ENCODE measurements at regions not wholly inside any gene's neighbourhood (a gene's known extent, or its start where the extent isn't known, plus 50 kb on each side); places are given as distances from the start of the nearest gene placed in this dataset.
"Not testable (repeated sequence)": the region's sequence is repeated elsewhere in the genome, so short reads cannot be mapped to it uniquely, and the experiment has no call there.

- not testable (repeated sequence) for H3K9me3 Mint-ChIP-seq; DNase-seq; H3K27ac Mint-ChIP-seq; H3K4me1 Mint-ChIP-seq (ENCODE audit: low read depth); H3K36me3 Mint-ChIP-seq (ENCODE audit: low read depth); H3K4me3 Mint-ChIP-seq
- H3K27me3 Mint-ChIP-seq (ENCODE audit: insufficient read depth): peaks cover 28% of the 10 kb centered on the region
Observed at GRCh38 chr17:15836991-15837390, 104.9 kb downstream of the TBC1D26 start.

GRCh38 chr17:15847447-15848229, 97.3 kb upstream of the ADORA2B start:
- not testable (repeated sequence) for H3K4me3 Mint-ChIP-seq; H3K36me3 Mint-ChIP-seq (ENCODE audit: low read depth); H3K27ac Mint-ChIP-seq; H3K9me3 Mint-ChIP-seq
- Mint-ChIP-seq H3K4me1 (ENCODE audit: low read depth) (peaks cover 22% of the 10 kb centered on the region), H3K27me3 (ENCODE audit: insufficient read depth) (peaks cover 13% of the 10 kb centered on the region)
- peak; percentile 10 for DNase-seq

GRCh38 chr17:15849054-15849453, 95.9 kb upstream of the ADORA2B start:
- not testable (repeated sequence) for H3K9me3 Mint-ChIP-seq; H3K27me3 Mint-ChIP-seq (ENCODE audit: insufficient read depth); H3K4me3 Mint-ChIP-seq; H3K36me3 Mint-ChIP-seq (ENCODE audit: low read depth)
- peaks cover 22% of the 10 kb centered on the region for H3K4me1 Mint-ChIP-seq (ENCODE audit: low read depth)
- H3K27ac Mint-ChIP-seq: peak overlapping the region; percentile 44; the same call in 1 of the 2 replicates
- TF ChIP-seq CTCF (IDR thresholded peaks at IDR 0.05): peak; percentile 65
- peak; percentile 28 for DNase-seq

GRCh38 chr17:15850071-15850470, 94.9 kb upstream of the ADORA2B start:
- not testable (repeated sequence) for H3K4me3 Mint-ChIP-seq; H3K27ac Mint-ChIP-seq; H3K9me3 Mint-ChIP-seq; DNase-seq; H3K36me3 Mint-ChIP-seq (ENCODE audit: low read depth); H3K27me3 Mint-ChIP-seq (ENCODE audit: insufficient read depth)
- H3K4me1 Mint-ChIP-seq (ENCODE audit: low read depth): peaks cover 22% of the 10 kb centered on the region

- not testable (repeated sequence) for H3K27ac Mint-ChIP-seq; H3K27me3 Mint-ChIP-seq (ENCODE audit: insufficient read depth); H3K4me3 Mint-ChIP-seq; H3K9me3 Mint-ChIP-seq; DNase-seq; H3K36me3 Mint-ChIP-seq (ENCODE audit: low read depth)
- peaks cover 22% of the 10 kb centered on the region for H3K4me1 Mint-ChIP-seq (ENCODE audit: low read depth)
Observed at GRCh38 chr17:15850687-15851086, 94.2 kb upstream of the ADORA2B start.

GRCh38 chr17:15852863-15853262, 92.1 kb upstream of the ADORA2B start:
- not testable (repeated sequence) for H3K27ac Mint-ChIP-seq; H3K9me3 Mint-ChIP-seq; DNase-seq; H3K36me3 Mint-ChIP-seq (ENCODE audit: low read depth); H3K4me3 Mint-ChIP-seq
- peaks cover 12% of the 10 kb centered on the region for H3K27me3 Mint-ChIP-seq (ENCODE audit: insufficient read depth)
- peaks cover 14% of the 10 kb centered on the region for H3K4me1 Mint-ChIP-seq (ENCODE audit: low read depth)

GRCh38 chr17:15856191-15856590, 88.7 kb upstream of the ADORA2B start:
- H3K9me3 Mint-ChIP-seq; H3K4me3 Mint-ChIP-seq; DNase-seq; H3K4me1 Mint-ChIP-seq (ENCODE audit: low read depth); H3K27ac Mint-ChIP-seq; H3K36me3 Mint-ChIP-seq (ENCODE audit: low read depth): not testable (repeated sequence)
- H3K27me3 Mint-ChIP-seq (ENCODE audit: insufficient read depth): peaks cover 14% of the 10 kb centered on the region

GRCh38 chr17:15856745-15857144, 88.2 kb upstream of the ADORA2B start:
- not testable (repeated sequence) for H3K27ac Mint-ChIP-seq; H3K9me3 Mint-ChIP-seq; H3K36me3 Mint-ChIP-seq (ENCODE audit: low read depth); DNase-seq; H3K4me1 Mint-ChIP-seq (ENCODE audit: low read depth); H3K4me3 Mint-ChIP-seq
- H3K27me3 Mint-ChIP-seq (ENCODE audit: insufficient read depth): peaks cover 15% of the 10 kb centered on the region

GRCh38 chr17:15858082-15858481, 86.8 kb upstream of the ADORA2B start:
- Mint-ChIP-seq H3K9me3 (peaks cover 11% of the 10 kb centered on the region), H3K27me3 (ENCODE audit: insufficient read depth) (peaks cover 15% of the 10 kb centered on the region)
- H3K36me3 Mint-ChIP-seq (ENCODE audit: low read depth); H3K27ac Mint-ChIP-seq; DNase-seq; H3K4me3 Mint-ChIP-seq; H3K4me1 Mint-ChIP-seq (ENCODE audit: low read depth): not testable (repeated sequence)

- H3K4me1 Mint-ChIP-seq (ENCODE audit: low read depth); H3K4me3 Mint-ChIP-seq: not testable (repeated sequence)
- H3K27me3 Mint-ChIP-seq (ENCODE audit: insufficient read depth): peaks cover 15% of the 10 kb centered on the region
Observed at GRCh38 chr17:15860774-15861173, 84.2 kb upstream of the ADORA2B start.

GRCh38 chr17:15864061-15864460, 80.9 kb upstream of the ADORA2B start:
- not testable (repeated sequence) for H3K27me3 Mint-ChIP-seq (ENCODE audit: insufficient read depth); H3K4me1 Mint-ChIP-seq (ENCODE audit: low read depth); H3K4me3 Mint-ChIP-seq; H3K36me3 Mint-ChIP-seq (ENCODE audit: low read depth); H3K27ac Mint-ChIP-seq; DNase-seq
- H3K9me3 Mint-ChIP-seq: peaks cover 11% of the 10 kb centered on the region

More at GRCh38 chr17:15860774-15861173, 84.2 kb upstream of the ADORA2B start:
- DNase-seq; H3K36me3 Mint-ChIP-seq (ENCODE audit: low read depth); H3K27ac Mint-ChIP-seq: not testable (repeated sequence)
- peaks cover 11% of the 10 kb centered on the region for H3K9me3 Mint-ChIP-seq

GRCh38 chr17:15864472-15864871, 80.5 kb upstream of the ADORA2B start:
- H3K27ac Mint-ChIP-seq; H3K4me1 Mint-ChIP-seq (ENCODE audit: low read depth); H3K4me3 Mint-ChIP-seq; H3K36me3 Mint-ChIP-seq (ENCODE audit: low read depth); H3K27me3 Mint-ChIP-seq (ENCODE audit: insufficient read depth); DNase-seq: not testable (repeated sequence)
- H3K9me3 Mint-ChIP-seq: peaks cover 11% of the 10 kb centered on the region

- H3K27me3 Mint-ChIP-seq (ENCODE audit: insufficient read depth): not testable (repeated sequence)
Observed at GRCh38 chr17:15866015-15866414, 78.9 kb upstream of the ADORA2B start.

More at GRCh38 chr17:15866015-15866414, 78.9 kb upstream of the ADORA2B start:
- not testable (repeated sequence) for DNase-seq; H3K9me3 Mint-ChIP-seq; H3K4me1 Mint-ChIP-seq (ENCODE audit: low read depth); H3K4me3 Mint-ChIP-seq; H3K36me3 Mint-ChIP-seq (ENCODE audit: low read depth); H3K27ac Mint-ChIP-seq
